ENCODE measurements at regions not wholly inside any gene's neighbourhood (a gene's known extent, or its start where the extent isn't known, plus 50 kb on each side); places are given as distances from the start of the nearest gene placed in this dataset.

GRCh38 chr18:56515522-56515921 lies 122.9 kb downstream of the TXNL1 start:
- no peaks in the 10 kb centered on the region for H3K36me3 ChIP-seq (ENCODE audit: control insufficient read depth in 2 of 2, insufficient read depth in 2 of 2, low read length in 2 of 2)
- no peaks in the 10 kb centered on the region for H3K4me1 ChIP-seq (ENCODE audit: control insufficient read depth in 2 of 2, insufficient read depth in 2 of 2, low read length in 2 of 2)
- no peak overlapping the region for H3K27ac ChIP-seq (ENCODE audit: low read depth in 2 of 2, low read length in 2 of 2)
- H3K9ac ChIP-seq (ENCODE audit: low read depth in 1 of 2, low read length in 2 of 2), result no peak overlapping the region
- no peaks in the 10 kb centered on the region for H3K9me3 ChIP-seq (ENCODE audit: control insufficient read depth in 2 of 2, low read length in 2 of 2)
- no peaks in the 10 kb centered on the region for H3K27me3 ChIP-seq (ENCODE audit: control insufficient read depth in 2 of 2, insufficient read depth in 2 of 2, low read length in 2 of 2)
- no peak overlapping the region for H3K4me3 ChIP-seq (ENCODE audit: low read length in 2 of 2)

- Histone ChIP-seq H3K27ac (ENCODE audit: low read depth in 2 of 2, low read length in 2 of 2) (no peak overlapping the region), H3K36me3 (ENCODE audit: control insufficient read depth in 2 of 2, insufficient read depth in 2 of 2, low read length in 2 of 2) (no peaks in the 10 kb centered on the region), H3K27me3 (ENCODE audit: control insufficient read depth in 2 of 2, insufficient read depth in 2 of 2, low read length in 2 of 2) (no peaks in the 10 kb centered on the region), H3K9ac (ENCODE audit: low read depth in 1 of 2, low read length in 2 of 2) (no peak overlapping the region), H3K4me1 (ENCODE audit: control insufficient read depth in 2 of 2, insufficient read depth in 2 of 2, low read length in 2 of 2) (no peaks in the 10 kb centered on the region), H3K4me3 (ENCODE audit: low read length in 2 of 2) (no peak overlapping the region), H3K9me3 (ENCODE audit: control insufficient read depth in 2 of 2, low read length in 2 of 2) (no peaks in the 10 kb centered on the region)
Measured at GRCh38 chr18:56511996-56512395, 126.4 kb downstream of the TXNL1 start.

- no peak overlapping the region for H3K4me3 ChIP-seq (ENCODE audit: low read length in 2 of 2)
- no peak overlapping the region for H3K27ac ChIP-seq (ENCODE audit: low read depth in 2 of 2, low read length in 2 of 2)
- no peaks in the 10 kb centered on the region for H3K9me3 ChIP-seq (ENCODE audit: control insufficient read depth in 2 of 2, low read length in 2 of 2)
- H3K36me3 ChIP-seq (ENCODE audit: control insufficient read depth in 2 of 2, insufficient read depth in 2 of 2, low read length in 2 of 2), result no peaks in the 10 kb centered on the region
- no peaks in the 10 kb centered on the region for H3K27me3 ChIP-seq (ENCODE audit: control insufficient read depth in 2 of 2, insufficient read depth in 2 of 2, low read length in 2 of 2)
- H3K9ac ChIP-seq (ENCODE audit: low read depth in 1 of 2, low read length in 2 of 2), result no peak overlapping the region
- H3K4me1 ChIP-seq (ENCODE audit: control insufficient read depth in 2 of 2, insufficient read depth in 2 of 2, low read length in 2 of 2), result no peaks in the 10 kb centered on the region
Measured at GRCh38 chr18:56510108-56510507, 128.3 kb downstream of the TXNL1 start.

GRCh38 chr18:56509656-56510055 lies 128.7 kb downstream of the TXNL1 start:
- no peaks in the 10 kb centered on the region for H3K36me3 ChIP-seq (ENCODE audit: control insufficient read depth in 2 of 2, insufficient read depth in 2 of 2, low read length in 2 of 2)
- H3K27me3 ChIP-seq (ENCODE audit: control insufficient read depth in 2 of 2, insufficient read depth in 2 of 2, low read length in 2 of 2), result no peaks in the 10 kb centered on the region
- no peak overlapping the region for H3K27ac ChIP-seq (ENCODE audit: low read depth in 2 of 2, low read length in 2 of 2)
- H3K9me3 ChIP-seq (ENCODE audit: control insufficient read depth in 2 of 2, low read length in 2 of 2), result no peaks in the 10 kb centered on the region
- H3K4me1 ChIP-seq (ENCODE audit: control insufficient read depth in 2 of 2, insufficient read depth in 2 of 2, low read length in 2 of 2), result no peaks in the 10 kb centered on the region
- no peak overlapping the region for H3K4me3 ChIP-seq (ENCODE audit: low read length in 2 of 2)
- no peak overlapping the region for H3K9ac ChIP-seq (ENCODE audit: low read depth in 1 of 2, low read length in 2 of 2)

GRCh38 chr18:56508370-56509036 lies 129.9 kb downstream of the TXNL1 start:
- Histone ChIP-seq H3K27ac (ENCODE audit: low read depth in 2 of 2, low read length in 2 of 2) (no peak overlapping the region), H3K36me3 (ENCODE audit: control insufficient read depth in 2 of 2, insufficient read depth in 2 of 2, low read length in 2 of 2) (no peaks in the 10 kb centered on the region), H3K4me3 (ENCODE audit: low read length in 2 of 2) (no peak overlapping the region), H3K4me1 (ENCODE audit: control insufficient read depth in 2 of 2, insufficient read depth in 2 of 2, low read length in 2 of 2) (no peaks in the 10 kb centered on the region), H3K9me3 (ENCODE audit: control insufficient read depth in 2 of 2, low read length in 2 of 2) (no peaks in the 10 kb centered on the region), H3K27me3 (ENCODE audit: control insufficient read depth in 2 of 2, insufficient read depth in 2 of 2, low read length in 2 of 2) (no peaks in the 10 kb centered on the region), H3K9ac (ENCODE audit: low read depth in 1 of 2, low read length in 2 of 2) (no peak overlapping the region)

GRCh38 chr18:56505971-56506370 lies 132.4 kb downstream of the TXNL1 start:
- H3K4me3 ChIP-seq (ENCODE audit: low read length in 2 of 2), result no peak overlapping the region
- H3K36me3 ChIP-seq (ENCODE audit: control insufficient read depth in 2 of 2, insufficient read depth in 2 of 2, low read length in 2 of 2), result no peaks in the 10 kb centered on the region
- H3K27me3 ChIP-seq (ENCODE audit: control insufficient read depth in 2 of 2, insufficient read depth in 2 of 2, low read length in 2 of 2), result no peaks in the 10 kb centered on the region
- H3K9me3 ChIP-seq (ENCODE audit: control insufficient read depth in 2 of 2, low read length in 2 of 2), result no peaks in the 10 kb centered on the region
- no peak overlapping the region for H3K9ac ChIP-seq (ENCODE audit: low read depth in 1 of 2, low read length in 2 of 2)
- no peaks in the 10 kb centered on the region for H3K4me1 ChIP-seq (ENCODE audit: control insufficient read depth in 2 of 2, insufficient read depth in 2 of 2, low read length in 2 of 2)
- no peak overlapping the region for H3K27ac ChIP-seq (ENCODE audit: low read depth in 2 of 2, low read length in 2 of 2)

GRCh38 chr18:56505293-56505692 lies 133.1 kb downstream of the TXNL1 start:
- H3K4me1 ChIP-seq (ENCODE audit: control insufficient read depth in 2 of 2, insufficient read depth in 2 of 2, low read length in 2 of 2), result no peaks in the 10 kb centered on the region
- H3K27me3 ChIP-seq (ENCODE audit: control insufficient read depth in 2 of 2, insufficient read depth in 2 of 2, low read length in 2 of 2), result no peaks in the 10 kb centered on the region
- no peaks in the 10 kb centered on the region for H3K36me3 ChIP-seq (ENCODE audit: control insufficient read depth in 2 of 2, insufficient read depth in 2 of 2, low read length in 2 of 2)
- no peak overlapping the region for H3K27ac ChIP-seq (ENCODE audit: low read depth in 2 of 2, low read length in 2 of 2)
- no peak overlapping the region for H3K4me3 ChIP-seq (ENCODE audit: low read length in 2 of 2)
- H3K9ac ChIP-seq (ENCODE audit: low read depth in 1 of 2, low read length in 2 of 2), result no peak overlapping the region
- no peaks in the 10 kb centered on the region for H3K9me3 ChIP-seq (ENCODE audit: control insufficient read depth in 2 of 2, low read length in 2 of 2)

- Histone ChIP-seq H3K36me3 (ENCODE audit: control insufficient read depth in 2 of 2, insufficient read depth in 2 of 2, low read length in 2 of 2) (no peaks in the 10 kb centered on the region), H3K9me3 (ENCODE audit: control insufficient read depth in 2 of 2, low read length in 2 of 2) (no peaks in the 10 kb centered on the region), H3K4me3 (ENCODE audit: low read length in 2 of 2) (no peak overlapping the region), H3K27me3 (ENCODE audit: control insufficient read depth in 2 of 2, insufficient read depth in 2 of 2, low read length in 2 of 2) (no peaks in the 10 kb centered on the region), H3K9ac (ENCODE audit: low read depth in 1 of 2, low read length in 2 of 2) (no peak overlapping the region), H3K27ac (ENCODE audit: low read depth in 2 of 2, low read length in 2 of 2) (no peak overlapping the region), H3K4me1 (ENCODE audit: control insufficient read depth in 2 of 2, insufficient read depth in 2 of 2, low read length in 2 of 2) (no peaks in the 10 kb centered on the region)
Measured at GRCh38 chr18:56501896-56502295, 136.5 kb downstream of the TXNL1 start.

- Histone ChIP-seq H3K27me3 (ENCODE audit: control insufficient read depth in 2 of 2, insufficient read depth in 2 of 2, low read length in 2 of 2) (no peaks in the 10 kb centered on the region), H3K4me1 (ENCODE audit: control insufficient read depth in 2 of 2, insufficient read depth in 2 of 2, low read length in 2 of 2) (no peaks in the 10 kb centered on the region), H3K36me3 (ENCODE audit: control insufficient read depth in 2 of 2, insufficient read depth in 2 of 2, low read length in 2 of 2) (no peaks in the 10 kb centered on the region), H3K27ac (ENCODE audit: low read depth in 2 of 2, low read length in 2 of 2) (no peak overlapping the region), H3K4me3 (ENCODE audit: low read length in 2 of 2) (no peak overlapping the region), H3K9ac (ENCODE audit: low read depth in 1 of 2, low read length in 2 of 2) (no peak overlapping the region), H3K9me3 (ENCODE audit: control insufficient read depth in 2 of 2, low read length in 2 of 2) (no peaks in the 10 kb centered on the region)
Measured at GRCh38 chr18:56495884-56496283, 142.5 kb downstream of the TXNL1 start.

GRCh38 chr18:56493531-56493930 lies 144.9 kb downstream of the TXNL1 start:
- H3K9ac ChIP-seq (ENCODE audit: low read depth in 1 of 2, low read length in 2 of 2), result no peak overlapping the region
- H3K9me3 ChIP-seq (ENCODE audit: control insufficient read depth in 2 of 2, low read length in 2 of 2), result no peaks in the 10 kb centered on the region
- H3K27me3 ChIP-seq (ENCODE audit: control insufficient read depth in 2 of 2, insufficient read depth in 2 of 2, low read length in 2 of 2), result no peaks in the 10 kb centered on the region
- H3K36me3 ChIP-seq (ENCODE audit: control insufficient read depth in 2 of 2, insufficient read depth in 2 of 2, low read length in 2 of 2), result no peaks in the 10 kb centered on the region
- H3K27ac ChIP-seq (ENCODE audit: low read depth in 2 of 2, low read length in 2 of 2), result no peak overlapping the region
- H3K4me3 ChIP-seq (ENCODE audit: low read length in 2 of 2), result no peak overlapping the region
- no peaks in the 10 kb centered on the region for H3K4me1 ChIP-seq (ENCODE audit: control insufficient read depth in 2 of 2, insufficient read depth in 2 of 2, low read length in 2 of 2)

GRCh38 chr18:56492136-56492535 lies 146.3 kb downstream of the TXNL1 start:
- no peak overlapping the region for H3K4me3 ChIP-seq (ENCODE audit: low read length in 2 of 2)
- H3K27ac ChIP-seq (ENCODE audit: low read depth in 2 of 2, low read length in 2 of 2), result no peak overlapping the region
- H3K27me3 ChIP-seq (ENCODE audit: control insufficient read depth in 2 of 2, insufficient read depth in 2 of 2, low read length in 2 of 2), result no peaks in the 10 kb centered on the region
- no peaks in the 10 kb centered on the region for H3K9me3 ChIP-seq (ENCODE audit: control insufficient read depth in 2 of 2, low read length in 2 of 2)
- H3K4me1 ChIP-seq (ENCODE audit: control insufficient read depth in 2 of 2, insufficient read depth in 2 of 2, low read length in 2 of 2), result no peaks in the 10 kb centered on the region
- no peak overlapping the region for H3K9ac ChIP-seq (ENCODE audit: low read depth in 1 of 2, low read length in 2 of 2)
- no peaks in the 10 kb centered on the region for H3K36me3 ChIP-seq (ENCODE audit: control insufficient read depth in 2 of 2, insufficient read depth in 2 of 2, low read length in 2 of 2)
